Stimulated activated CD8-positive, alpha-beta memory T cell treated with anti-CD3 and anti-CD28 coated beads, Interleukin-4, amount 100 ng/mL, for 48 hours (primary cell): ENCODE measurements at regions not wholly inside any gene's neighbourhood (a gene's known extent, or its start where the extent isn't known, plus 50 kb on each side); places are given as distances from the start of the nearest gene placed in this dataset.
"Not testable (repeated sequence)": the region's sequence is repeated elsewhere in the genome, so short reads cannot be mapped to it uniquely, and the experiment has no call there.

Experiments
- DNase-seq: peaks from one replicate; pipeline ENCODE4 v3.0.0-alpha.2; 2020

- DNase-seq = no peak
Observed at GRCh38 chr2:41182961-41183360, 731.1 kb upstream of the SLC8A1 start.

GRCh38 chr2:41187376-41188122 is 735.7 kb upstream of the SLC8A1 start:
- DNase-seq = no peak

- no peak for DNase-seq
Observed at GRCh38 chr2:41194230-41194629, 742.3 kb upstream of the SLC8A1 start.

- DNase-seq = no peak
Observed at GRCh38 chr2:41197781-41198180, 745.9 kb upstream of the SLC8A1 start.

- DNase-seq = no peak
Observed at GRCh38 chr2:41199334-41199733, 747.4 kb upstream of the SLC8A1 start.

- no peak for DNase-seq
Observed at GRCh38 chr2:41204315-41204714, 752.4 kb upstream of the SLC8A1 start.

- no peak for DNase-seq
Observed at GRCh38 chr2:41206004-41206403, 754.1 kb upstream of the SLC8A1 start.

- DNase-seq = no peak
Observed at GRCh38 chr2:41207578-41207977, 755.7 kb upstream of the SLC8A1 start.

- DNase-seq = not testable (repeated sequence)
Observed at GRCh38 chr2:41210030-41210429, 758.1 kb upstream of the SLC8A1 start.

GRCh38 chr2:41216978-41217377 is 765.1 kb upstream of the SLC8A1 start:
- no peak for DNase-seq

- DNase-seq = no peak
Observed at GRCh38 chr2:41222593-41222992, 770.7 kb upstream of the SLC8A1 start.

- DNase-seq = no peak
Observed at GRCh38 chr2:41234093-41234492, 782.2 kb upstream of the SLC8A1 start.

GRCh38 chr2:41241325-41242000 is 789.6 kb upstream of the SLC8A1 start:
- DNase-seq = no peak

- DNase-seq = no peak
Observed at GRCh38 chr2:41242001-41242331, 790.1 kb upstream of the SLC8A1 start.

- no peak for DNase-seq
Observed at GRCh38 chr2:41267929-41268659, 779.7 kb upstream of the PKDCC start.

GRCh38 chr2:41283079-41283775 is 764.6 kb upstream of the PKDCC start:
- no peak for DNase-seq

GRCh38 chr2:41293491-41293890 is 754.3 kb upstream of the PKDCC start:
- no peak for DNase-seq

GRCh38 chr2:41294331-41294730 is 753.5 kb upstream of the PKDCC start:
- DNase-seq = no peak

- DNase-seq = no peak
Observed at GRCh38 chr2:41313082-41313481, 734.7 kb upstream of the PKDCC start.

GRCh38 chr2:41314511-41315070 is 733.2 kb upstream of the PKDCC start:
- no peak for DNase-seq

- no peak for DNase-seq
Observed at GRCh38 chr2:41319437-41319836, 728.4 kb upstream of the PKDCC start.

GRCh38 chr2:41320491-41320890 is 727.3 kb upstream of the PKDCC start:
- no peak for DNase-seq

GRCh38 chr2:41321351-41321750 is 726.5 kb upstream of the PKDCC start:
- no peak for DNase-seq
